Fibroblast of skin of scalp (primary cell): ENCODE measurements at regions not wholly inside any gene's neighbourhood (a gene's known extent, or its start where the extent isn't known, plus 50 kb on each side); places are given as distances from the start of the nearest gene placed in this dataset.
"Not testable (repeated sequence)": the region's sequence is repeated elsewhere in the genome, so short reads cannot be mapped to it uniquely, and the experiment has no call there.

Source experiments
- DNase-seq: peaks from one replicate; pipeline ENCODE4 v3.0.0-alpha.2; 2013

DNA sequence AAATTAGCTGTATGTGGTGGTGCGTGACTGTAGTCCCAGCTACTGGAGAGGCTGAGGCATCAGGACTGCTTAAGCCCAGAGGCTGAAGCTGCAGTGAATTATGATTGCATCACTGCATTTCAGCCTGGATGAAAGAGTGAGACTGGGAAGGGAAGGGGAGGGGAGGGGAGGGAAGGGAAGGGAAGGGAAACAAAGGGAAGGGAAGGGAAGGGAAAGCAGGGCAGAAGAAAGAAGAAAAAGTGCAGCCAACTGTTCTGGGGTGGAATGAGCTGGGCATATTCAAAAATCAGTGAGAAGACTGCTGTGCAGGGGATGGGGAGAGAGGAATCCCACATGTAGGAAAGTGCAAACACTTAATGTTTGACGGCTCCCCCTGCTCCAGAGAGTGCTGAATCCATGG, 905.5 kb downstream of the UQCRFS1 start:
- peak; percentile 82 for DNase-seq

DNA sequence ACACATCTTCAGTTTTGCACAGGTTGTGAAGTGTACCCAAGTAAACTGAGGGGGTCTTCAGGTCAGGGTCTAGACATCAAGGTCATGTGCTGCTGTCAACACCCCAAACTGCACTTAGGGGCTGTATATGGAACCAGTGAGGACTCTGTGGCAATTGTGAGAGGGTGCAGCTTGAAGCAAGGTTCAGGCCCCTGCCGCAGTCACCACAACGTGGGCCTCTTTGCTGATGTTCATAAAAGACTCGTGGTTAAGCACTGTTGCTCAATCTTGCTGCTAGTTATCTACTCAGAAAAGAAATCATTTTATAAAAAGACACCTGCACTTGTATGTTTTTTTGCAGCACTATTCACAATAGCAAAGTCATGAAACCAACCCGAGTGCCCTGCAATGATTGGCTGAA, 907.4 kb downstream of the UQCRFS1 start:
- DNase-seq: no peak

DNA sequence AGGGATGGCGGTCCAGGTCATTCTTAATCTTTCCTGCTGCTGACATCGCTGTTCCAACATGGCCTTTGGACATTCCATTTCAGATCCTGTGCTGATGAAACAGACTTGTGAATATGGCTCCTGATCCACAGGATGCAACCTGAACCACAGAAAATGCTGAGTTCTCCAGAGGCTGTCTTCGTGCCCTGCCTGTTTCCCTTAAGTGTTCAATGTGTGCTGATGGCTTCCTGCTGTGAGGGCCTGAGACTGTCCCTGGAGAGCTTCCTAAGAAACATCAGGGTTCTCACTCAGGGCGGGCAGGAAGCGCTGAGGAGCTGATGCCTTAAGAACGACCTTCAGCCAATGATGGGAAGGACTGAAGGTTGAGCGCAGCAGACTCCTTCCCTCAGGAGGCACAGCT, 909.4 kb downstream of the UQCRFS1 start:
- DNase-seq: peak; percentile 23

DNA sequence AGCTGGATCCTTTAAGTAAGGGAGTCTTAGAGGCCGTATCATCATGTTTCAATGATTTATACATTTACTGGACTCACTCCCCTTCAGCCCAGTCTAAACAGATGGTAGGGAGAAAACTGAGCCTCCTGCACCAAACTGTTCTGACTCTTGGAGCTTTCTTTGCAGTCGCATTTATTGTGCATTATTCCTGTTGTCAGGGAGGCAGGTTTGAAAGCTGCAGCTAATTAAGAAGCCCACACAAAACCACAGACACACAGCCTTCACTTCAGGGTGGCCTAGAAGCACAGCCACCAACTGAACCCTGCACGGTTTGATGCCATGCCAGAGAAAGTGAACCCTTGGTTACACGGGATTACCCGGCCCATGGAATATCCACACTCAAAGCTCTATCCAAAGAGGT, 911.0 kb downstream of the UQCRFS1 start:
- DNase-seq: peak; percentile 24

DNA sequence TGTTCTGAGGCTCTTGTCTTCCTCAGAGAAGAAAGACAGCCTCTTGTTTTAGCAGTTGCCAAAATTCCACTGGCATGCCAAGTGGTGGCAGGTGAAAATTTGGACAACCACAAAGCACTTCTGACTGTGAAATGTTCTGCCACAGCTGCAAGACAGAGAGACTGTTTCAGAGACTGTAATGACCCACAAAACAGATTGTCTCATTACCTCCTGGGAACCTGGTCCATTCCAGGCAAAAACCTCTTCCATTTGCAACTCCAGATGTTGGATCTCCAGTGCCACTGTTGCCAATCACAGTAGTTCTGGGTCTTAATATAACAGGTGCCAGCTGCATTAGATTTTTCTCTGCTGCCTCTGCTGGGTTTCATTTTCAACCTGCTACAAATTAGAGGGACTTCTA, 911.5 kb downstream of the UQCRFS1 start:
- no peak for DNase-seq

DNA sequence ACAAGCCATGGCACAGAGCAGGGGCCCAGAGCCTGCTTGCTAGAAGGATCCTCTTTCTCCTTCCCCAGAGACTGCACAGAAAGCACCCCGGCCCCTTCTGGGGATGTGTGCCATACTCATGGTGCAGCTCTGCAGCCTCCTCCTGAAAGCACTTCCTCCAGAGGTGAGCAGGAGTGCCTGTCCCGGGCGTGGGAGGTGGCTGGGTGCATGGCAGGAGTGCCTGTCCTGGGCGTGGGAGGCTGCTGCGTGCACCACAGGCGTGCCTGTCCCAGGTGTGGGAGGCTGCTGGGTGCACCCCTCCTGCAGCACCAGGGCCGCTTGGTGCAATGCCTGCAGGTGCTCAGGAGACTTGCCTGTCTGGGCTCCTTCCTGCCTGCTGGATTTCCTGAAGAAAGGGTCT, 913.3 kb downstream of the UQCRFS1 start:
- DNase-seq: no peak

DNA sequence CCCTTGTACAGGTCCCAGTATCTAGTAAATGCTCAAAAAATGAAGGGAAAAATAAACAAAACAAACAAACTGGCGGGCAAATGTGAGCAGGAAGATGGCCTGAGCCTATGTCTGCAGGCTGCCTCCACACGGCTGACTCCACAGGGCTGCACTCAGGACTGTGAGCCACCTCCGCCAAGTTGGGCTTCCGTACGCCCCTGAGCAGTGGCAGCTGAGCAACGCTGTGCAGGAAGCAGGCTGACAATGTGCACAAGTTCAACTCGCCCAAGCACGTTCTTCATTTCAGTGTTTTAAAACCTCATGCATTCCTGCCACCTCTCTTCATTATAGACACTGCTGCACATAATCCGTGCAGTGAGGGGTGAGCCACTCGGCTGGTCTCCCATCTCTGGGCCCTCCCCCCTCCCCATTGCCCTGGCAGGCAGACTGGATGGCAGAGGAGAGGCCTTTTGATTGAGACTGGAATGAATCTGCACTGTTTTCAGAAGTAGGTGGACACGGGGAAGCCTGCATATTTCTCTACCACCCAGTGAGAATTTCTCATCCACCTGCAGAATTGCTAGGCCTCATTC, 915.3 kb downstream of the UQCRFS1 start:
- DNase-seq: no peak

DNA sequence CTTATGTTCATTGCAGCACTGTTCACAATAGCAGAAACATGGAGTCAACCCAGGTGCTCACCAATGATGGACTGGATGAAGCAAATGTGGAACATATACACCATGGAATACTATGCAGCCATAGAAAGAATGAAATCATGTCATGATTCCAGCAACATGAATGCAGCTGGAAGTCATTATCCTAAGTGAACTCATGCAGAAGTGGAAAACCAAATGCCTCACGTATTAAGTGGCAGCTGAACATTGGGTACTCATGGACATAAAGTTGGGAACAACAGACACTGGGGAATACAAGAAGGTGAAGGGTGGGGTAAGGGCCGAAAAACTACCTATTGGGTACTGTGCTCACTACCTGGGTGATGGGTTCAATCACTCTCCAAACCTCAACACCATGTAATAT, 915.9 kb downstream of the UQCRFS1 start:
- DNase-seq: peak; percentile 21

DNA sequence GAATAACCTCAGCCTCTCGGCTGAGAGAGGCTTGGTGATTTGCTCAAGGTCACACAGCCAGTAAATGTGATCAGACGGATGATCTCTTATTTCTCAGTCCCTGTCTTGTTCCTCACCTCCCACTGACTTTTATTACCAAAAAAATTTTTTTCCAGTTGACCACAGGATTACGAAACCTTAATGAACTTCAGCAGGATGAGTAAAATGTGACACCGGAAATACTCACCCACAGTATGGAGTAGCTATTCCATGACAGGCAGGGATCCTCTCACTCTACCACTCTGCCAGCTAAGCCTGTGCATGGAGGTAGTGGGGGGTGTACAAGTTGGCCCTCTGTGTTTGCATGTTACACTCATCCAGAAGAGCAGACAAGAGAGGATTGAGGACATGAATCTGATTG, 916.4 kb downstream of the UQCRFS1 start:
- DNase-seq: peak; percentile 89

DNA sequence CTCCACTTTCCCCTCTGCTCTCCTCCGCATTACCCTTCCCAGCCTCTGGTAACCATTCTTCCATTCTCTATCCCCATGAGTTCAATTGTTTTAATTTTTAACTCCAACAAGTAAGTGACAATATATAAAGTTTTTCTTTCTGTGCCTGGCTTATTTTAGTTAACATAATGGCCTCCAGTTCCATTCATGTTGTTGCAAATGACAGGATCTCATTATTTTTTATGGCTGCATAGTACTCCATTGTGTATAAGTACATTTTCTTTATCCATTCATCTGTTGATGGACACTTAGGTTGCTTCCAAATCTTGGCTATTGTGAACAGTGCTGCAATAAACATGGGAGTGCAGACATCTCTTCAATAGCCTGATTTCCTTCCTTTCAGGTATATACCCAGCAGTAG, 918.0 kb downstream of the UQCRFS1 start:
- DNase-seq: not testable (repeated sequence)

DNA sequence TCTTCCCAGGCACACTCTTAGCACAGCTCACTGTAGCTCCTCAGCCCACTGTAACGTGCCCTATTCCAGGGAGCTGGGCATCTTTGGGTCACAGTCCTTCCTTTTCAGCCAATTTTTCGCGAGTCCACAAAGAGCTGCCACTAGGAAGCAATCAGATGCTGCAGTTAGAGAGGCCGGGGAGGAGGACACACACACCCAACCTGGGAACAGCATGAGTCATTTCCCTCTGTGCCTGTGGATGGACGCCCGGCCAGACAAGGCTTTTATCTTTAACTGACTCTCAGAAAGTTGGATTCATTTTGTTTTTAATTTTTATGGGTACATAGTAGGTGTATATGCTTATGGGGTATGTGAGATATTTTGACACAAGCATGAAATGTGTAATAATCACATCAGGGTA, 918.6 kb downstream of the UQCRFS1 start:
- peak; percentile 52 for DNase-seq

DNA sequence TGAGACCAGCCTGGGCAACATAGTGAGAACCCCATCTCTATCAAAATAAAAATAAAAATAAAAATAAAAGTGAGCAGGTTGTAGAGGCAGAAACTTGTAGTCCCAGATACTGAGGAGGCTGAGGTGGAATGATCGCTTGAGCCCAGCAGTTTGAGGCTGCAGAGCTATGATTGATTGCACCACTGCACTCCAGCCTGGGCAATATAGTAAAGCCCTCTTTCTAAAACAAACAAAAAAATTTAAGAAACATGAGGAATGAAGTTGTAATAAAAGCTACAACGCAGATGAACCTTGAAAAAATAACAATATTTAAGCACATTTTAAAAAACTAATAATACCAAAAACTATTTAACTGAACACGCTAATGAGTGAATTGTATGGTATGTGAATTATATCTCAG, 919.3 kb downstream of the UQCRFS1 start:
- no peak for DNase-seq

DNA sequence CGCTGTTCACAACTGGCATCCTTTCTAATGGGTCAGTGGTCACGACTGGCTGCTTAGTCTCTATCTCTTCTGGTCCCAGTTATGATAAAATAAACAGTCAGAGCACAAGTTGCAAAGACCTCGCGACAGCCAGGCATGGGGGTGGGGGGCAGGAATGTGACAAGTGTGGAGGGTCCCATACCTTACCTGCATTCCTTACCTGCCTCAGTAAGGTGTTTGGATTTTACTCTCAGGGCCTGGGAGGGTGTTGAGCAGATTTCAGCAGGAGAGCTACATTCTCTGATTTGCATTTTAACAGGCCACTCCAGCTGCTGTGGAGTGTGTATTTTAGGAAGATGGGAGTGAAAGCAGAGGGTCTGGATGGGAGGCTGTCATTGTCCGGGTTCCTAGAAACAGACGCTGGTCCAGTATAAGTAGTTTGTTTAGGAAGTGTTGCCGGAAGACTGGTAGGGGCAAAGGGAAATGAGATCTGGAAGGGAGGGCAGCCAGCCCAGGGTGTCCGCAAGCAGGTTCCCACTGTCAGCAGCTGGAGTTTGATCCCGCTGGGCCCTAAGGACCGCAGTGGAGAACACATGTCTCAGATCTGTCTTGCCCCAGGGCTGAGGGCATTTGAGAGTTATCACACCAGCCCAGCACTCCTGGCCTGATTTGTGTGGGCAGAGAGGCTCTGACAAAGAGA, 920.0 kb downstream of the UQCRFS1 start:
- no peak for DNase-seq

DNA sequence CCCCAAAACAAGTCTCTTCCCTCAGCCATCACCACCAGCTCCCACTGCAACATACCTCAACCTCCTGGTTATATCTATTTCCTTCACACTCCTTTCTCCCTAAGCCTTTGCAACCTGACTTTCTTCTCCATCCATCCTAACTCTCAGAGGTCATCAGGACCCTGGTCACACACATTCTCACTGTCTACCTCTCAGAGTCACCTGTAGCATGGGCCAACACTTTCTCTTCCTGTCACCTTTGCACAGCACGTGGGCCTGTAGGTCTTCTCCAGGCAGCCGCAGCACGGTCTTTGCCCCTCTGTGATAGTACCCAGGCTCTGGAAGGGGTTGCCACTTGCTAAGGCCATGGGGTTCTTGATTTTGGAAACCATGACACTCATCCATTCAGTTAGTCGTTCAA, 921.1 kb downstream of the UQCRFS1 start:
- no peak for DNase-seq

DNA sequence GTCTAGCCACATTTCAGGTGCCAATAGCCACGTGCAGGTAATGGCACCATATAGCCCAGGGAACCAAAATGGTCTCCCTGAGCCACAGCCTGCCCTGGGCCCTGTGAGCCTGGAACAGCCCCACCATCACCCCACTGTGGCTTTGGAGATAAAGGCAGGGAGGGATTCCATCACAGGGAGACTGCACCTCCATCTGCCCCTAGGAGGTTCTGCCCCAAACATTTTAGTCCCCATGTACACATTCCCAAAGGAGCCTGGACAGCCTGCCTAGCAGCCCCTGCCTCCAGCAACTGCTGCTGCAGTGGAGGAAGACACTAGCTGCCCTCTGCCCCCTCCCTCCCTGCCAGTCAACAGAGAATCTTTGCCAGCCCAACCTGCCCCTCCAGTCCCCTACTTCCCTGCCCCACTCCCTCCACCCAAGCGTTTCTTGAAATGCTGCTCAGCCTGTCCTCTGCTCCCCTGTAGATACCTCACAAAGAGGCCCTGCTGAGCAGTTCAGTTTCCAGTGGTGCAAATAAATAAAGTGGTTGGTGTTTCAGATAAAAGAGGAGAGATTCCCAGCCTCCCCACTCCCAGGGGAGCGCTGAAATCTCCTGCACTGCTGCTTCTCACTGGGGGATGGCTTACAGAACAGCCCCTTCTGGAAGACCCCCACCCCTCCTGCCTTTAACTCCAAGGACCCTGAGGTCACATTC, 921.8 kb downstream of the UQCRFS1 start:
- no peak for DNase-seq

DNA sequence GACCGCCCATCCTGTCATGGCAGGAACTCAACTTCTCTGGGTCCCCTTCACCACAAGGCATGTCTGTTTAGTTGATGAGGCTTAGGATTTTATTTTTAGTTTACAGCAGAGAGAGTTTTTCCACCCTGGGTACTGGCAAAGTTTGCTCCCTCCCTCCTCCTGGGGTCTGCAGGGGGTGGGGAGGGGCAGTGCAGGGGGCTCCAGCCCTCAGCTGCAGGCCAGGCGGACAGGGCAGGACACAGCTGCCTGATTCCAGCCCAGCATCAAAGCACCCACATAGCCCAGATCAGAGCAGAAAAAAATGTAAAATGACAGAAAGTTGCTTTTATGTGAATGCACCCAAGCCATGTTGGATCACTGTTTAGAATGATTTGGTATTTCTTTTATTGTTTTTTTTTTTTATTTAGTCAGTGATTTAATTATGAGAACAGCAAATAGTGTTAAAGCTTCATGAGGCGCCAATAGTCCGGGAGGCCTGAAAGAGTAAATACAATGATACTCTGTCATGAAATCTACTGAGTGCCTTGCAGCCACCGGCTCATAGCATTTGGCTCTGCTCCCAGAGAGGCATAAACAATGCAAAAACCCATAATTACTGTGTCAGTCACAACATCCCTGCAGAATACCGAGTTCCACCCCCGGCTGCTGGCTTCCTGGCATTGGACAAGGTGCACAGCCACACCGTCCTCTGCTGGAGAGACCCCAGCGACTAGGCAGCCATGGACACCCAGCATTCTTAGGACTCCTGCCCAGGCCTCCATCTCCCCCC, 923.5 kb downstream of the UQCRFS1 start:
- DNase-seq: peak; percentile 64

DNA sequence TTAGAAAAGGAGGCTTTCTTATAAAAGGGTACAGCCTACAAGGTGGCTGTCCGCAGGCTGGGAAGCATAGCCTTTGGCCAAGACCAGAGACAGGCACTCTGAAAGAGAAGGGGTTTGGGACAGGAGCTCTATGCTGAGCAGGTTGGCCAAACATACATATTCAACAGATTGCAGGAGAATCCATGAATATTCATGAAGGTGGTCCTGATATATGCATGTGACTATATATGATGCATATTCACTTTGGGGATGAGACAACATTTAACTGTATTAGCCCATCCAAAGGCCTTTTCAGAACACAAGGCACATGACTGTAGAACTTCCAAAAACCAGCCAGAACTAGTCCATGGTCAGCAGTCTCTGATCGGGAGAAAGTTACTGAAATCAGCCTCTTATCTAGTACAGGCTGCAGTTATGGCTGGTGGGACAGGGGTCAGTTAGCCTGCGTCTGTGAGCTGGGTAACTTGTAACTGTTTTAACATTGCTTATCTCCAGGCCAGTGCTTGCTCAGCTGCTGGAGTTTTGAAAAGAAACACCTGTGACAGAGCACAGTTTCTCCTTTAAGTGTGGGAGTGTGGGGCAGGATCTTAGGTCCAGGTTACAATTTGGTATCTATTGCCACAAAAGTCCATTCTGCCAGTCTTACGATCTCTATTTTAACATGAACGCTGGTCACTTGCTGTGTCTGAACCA, 924.2 kb downstream of the UQCRFS1 start:
- DNase-seq: no peak

DNA sequence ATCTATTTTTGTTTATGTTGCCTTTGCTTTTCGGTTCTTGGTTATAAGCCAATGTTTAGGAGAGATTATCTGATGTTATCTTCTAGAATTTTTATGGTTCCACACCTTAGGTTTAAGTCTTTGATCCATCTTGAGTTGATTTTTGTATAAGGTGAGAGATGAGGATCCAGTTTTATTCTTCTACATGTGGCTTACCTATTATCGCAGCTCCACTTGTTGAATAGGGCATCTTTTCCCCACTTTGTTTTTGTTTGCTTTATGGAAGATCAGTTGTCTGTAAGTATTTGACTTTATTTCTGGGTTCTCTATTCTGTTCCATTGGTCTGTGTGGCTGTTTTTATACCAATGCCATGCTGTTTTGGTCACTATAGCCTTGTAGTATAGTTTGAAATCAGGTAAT, 927.0 kb downstream of the UQCRFS1 start:
- DNase-seq: no peak

DNA sequence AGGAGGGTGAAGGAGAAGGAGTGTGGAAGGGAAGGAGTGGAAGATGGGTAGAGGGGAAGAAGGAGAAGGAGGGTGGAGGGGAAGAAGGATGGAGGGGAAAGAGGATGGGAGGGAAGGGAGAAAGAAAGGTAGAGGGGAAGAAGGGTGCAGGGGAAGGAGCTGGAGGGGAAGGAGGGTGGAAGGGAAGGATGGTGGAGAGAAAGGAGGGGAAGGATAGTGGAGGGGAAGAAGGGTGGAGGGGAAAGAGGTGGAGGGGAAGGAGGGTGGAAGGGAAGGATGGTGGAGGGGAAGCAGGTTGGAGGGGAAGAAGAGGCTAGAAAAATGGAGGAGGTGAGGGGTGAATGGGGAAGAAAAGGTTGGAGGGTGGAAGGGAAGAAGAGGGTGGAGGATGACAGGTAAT, 927.9 kb downstream of the UQCRFS1 start:
- no peak for DNase-seq

DNA sequence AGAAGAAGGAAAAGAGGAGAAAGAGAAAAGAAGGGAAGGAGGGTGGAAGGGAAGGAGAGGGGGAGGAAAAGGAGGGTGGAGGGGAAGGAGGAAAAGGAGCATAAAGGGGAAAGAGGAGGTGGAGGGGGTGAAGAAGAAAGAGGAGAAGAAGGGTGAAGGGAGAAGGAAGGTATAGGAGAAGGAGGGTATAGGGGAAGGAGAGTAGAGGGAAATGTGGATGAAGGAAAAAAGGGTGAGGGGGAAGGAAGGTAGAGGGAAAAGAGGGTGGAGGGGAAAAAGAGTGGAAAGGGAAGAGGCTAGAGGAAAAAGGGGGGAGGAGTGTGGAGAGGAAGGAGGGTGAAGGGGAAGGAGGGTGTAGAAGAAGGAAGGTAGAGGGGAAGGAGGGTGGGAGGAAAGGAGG, 928.6 kb downstream of the UQCRFS1 start:
- no peak for DNase-seq

DNA sequence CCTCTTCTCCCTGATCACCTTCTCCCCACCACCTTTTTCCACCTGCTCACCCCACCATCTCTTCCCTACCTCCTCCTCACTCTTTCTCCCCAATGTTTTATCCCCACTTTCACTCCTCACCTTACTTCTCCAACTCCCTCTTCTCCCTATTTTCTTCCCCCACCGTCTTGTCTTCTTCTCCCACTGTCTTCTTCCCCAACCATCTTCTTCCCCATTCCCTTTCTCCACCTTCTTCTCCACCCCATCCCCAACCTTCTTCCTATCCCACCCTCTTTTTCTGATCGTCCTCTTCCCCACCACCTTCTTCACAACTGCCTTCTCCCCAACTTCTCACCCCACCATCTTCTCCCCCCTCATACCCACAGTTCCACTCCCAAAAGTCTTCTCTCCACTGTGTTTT, 929.4 kb downstream of the UQCRFS1 start:
- DNase-seq: no peak

DNA sequence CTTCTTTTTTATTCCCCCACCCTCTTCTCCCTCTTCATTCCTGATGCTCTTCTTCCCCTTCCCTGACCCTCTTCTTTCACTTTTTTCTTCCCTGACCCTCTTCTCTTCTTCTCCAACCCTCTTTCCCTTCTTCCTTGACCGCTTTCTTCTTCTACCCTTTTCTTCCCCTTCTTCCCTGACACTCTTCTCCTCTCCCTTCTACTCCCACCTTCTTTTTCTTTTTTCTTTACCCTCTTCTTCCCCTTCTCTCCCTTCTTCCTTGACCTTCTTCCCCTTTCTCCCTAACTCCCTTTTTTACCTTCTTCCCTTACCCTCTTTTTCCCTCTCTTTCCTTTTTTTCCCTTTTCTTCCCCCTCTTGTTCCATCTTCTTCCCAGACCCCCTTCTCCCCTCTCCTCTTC, 931.3 kb downstream of the UQCRFS1 start:
- no peak for DNase-seq

DNA sequence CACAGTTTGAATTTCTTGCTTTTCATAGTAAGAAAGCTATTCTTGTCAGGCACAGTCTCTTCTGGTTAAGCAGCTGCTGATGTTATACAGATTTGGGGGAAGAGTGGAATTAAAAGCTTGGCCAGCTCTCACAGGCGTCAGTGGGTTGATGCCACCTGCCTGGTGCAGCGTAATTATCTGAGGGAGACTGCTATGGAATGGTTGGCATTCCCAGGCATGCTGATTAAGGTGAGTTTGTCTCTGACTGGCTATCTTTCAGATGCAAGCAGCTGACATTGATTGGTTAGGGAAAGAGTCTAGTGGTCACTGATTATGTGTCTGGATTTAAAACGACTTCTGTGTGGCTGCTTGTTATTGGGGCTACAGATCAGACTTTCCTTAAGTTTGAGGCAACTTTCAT, 948.4 kb downstream of the UQCRFS1 start:
- DNase-seq: no peak
